Forelimb muscle (tissue), 1 donor: ENCODE measurements at regions not wholly inside any gene's neighbourhood (a gene's known extent, or its start where the extent isn't known, plus 50 kb on each side); places are given as distances from the start of the nearest gene placed in this dataset.
"Not testable (repeated sequence)": the region's sequence is repeated elsewhere in the genome, so short reads cannot be mapped to it uniquely, and the experiment has no call there.

ENCODE experiments used
- DNase-seq: peaks from one replicate; pipeline ENCODE4 v3.0.0-alpha.2; 2013; ENCODE audit warnings: low read depth

DNA sequence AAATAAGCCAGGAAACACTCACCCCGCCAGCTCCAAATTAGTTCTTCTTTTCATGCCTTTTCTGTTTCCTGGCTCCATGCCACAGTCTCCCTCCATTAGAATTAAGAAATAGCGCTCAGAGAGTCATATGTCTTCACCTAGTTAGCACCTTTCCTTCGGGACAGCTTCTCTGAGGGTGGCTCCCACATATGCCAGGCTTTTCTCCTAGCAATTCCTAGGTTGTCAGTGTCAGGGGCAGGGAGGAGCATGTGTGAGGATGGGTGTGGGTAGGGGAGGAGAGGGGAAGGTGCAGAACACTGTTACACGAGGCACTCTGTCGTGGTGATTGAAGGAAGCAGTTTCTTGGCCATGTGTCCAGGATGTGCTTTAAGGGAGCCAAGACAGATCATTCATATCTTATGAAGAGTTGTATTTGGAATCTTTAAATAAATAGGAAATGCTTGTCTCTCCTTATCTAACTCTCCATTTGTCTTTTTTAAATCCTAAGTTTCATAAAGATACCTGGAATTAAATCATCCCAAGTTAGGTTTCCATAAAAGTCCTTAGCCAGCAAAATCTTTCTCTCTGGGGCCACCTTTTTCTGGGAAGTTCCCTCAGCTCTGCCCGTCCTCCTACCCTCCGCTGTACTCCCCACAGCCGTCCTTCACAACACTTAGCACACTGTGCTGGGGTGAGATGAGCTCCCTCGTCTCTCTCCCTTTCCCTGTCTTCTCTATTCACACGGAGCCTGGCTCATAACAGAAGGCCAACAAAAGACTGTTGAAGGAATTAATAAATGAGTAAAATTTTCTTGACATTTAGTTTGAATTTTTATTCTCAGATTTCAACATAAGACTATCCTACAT, 361.0 kb downstream of the CD83 start:
- peak; percentile 20 for DNase-seq

DNA sequence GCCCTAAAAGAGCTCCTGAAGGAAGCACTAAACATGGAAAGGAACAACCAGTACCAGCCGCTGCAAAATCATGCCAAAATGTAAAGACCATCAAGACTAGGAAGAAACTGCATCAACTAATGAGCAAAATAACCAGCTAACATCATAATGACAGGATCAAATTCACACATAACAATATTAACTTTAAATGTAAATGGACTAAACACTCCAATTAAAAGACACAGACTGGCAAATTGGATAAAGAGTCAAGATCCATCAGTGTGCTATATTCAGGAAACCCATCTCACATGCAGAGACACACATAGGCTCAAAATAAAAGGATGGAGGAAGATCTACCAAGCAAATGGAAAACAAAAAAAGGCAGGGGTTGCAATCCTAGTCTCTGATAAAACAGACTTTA, 364.4 kb downstream of the CD83 start:
- DNase-seq: not testable (repeated sequence)

DNA sequence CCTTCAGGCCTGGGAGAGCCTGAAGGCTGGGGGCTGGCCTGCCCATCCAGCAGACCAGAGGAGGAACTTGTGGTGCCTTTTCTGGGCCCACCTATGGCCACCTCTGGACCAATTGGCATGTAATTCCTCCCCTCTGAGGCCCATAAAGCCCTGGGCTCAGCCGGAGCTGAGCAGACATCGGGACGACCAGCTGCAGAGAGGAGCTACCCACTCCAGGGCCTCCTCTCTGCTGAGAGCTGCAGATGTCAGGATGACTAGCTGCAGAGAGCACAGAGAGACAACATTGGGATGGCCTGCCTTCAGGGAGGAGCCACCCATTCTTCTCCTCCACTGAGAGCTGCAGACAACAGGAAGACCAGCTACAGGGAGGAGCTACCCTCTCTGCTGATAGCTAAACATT, 370.1 kb downstream of the CD83 start:
- no peak for DNase-seq

DNA sequence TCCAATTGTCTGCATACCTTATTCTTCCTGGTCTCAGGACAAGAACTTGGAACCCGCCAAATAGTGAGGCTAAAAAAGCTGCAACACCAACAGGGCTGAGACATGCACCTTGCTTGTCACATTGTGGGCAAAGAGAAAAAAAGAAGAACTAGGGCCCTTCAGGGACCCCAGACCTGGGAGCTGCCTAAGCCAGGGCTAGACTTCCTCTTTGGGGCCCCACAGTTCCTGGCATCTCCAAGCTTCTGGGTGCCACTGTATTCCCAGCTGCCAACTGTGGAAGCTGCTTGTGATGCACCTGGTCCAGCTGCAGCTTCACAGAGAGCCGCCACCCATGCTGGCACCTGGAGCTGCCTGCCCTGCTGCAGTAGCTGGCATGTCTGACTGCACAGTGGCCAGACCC, 370.6 kb downstream of the CD83 start:
- DNase-seq: no peak

DNA sequence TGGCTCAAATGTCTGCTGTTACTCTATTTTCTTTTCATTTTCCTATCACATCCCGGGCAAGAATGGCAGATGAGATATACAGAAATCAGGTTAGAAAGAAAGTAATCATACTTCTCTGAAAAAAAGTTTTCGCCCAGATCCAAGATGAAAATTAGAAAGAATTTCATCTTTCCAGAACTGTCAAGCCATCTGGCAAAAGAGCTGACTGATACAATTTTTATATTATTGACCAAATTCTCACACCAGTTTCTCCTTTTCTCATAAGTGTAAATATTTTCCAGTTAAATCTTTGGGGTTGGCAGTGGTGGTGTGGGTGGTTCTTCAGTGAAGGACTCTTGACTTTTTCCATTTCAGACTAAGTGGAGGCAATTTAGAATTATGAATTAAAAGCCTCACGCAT, 371.9 kb downstream of the CD83 start:
- DNase-seq: no peak

DNA sequence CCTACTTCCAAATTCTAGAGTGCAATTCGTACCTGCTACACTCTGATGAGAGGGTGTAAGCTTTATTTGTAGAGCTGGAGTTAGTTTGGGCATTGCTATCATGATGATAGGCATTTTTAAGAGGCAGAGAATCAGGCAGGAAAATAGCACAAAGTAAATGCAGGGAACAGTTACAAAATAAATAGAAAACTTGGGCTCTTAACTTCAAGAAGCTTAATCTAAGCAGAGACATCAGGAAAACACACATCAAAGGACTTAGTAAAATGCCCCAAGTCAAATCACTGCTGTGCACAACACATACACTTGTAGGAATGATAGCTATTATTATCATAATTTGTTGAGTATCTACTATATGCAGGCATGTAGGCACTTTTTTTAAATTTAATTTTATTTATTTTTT, 381.2 kb downstream of the CD83 start:
- no peak for DNase-seq

DNA sequence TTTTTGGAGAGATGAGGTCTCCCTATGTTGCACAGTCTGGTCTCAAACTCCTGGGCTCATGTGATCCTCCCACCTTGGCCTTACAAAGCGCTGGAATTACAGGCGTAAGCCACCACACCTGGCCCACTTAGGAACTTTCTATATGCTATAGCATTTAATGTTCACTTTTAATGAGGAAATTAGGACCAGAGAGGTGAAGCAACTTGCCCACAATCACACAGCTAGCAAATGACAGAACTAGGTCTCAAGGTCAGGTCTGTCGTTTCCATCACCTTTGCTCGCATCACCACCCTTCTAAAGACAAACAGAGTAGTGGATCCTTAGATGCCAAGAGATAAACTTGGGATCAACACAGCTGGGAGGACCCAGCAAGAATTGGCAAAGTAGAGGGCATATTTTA, 381.7 kb downstream of the CD83 start:
- DNase-seq: no peak

DNA sequence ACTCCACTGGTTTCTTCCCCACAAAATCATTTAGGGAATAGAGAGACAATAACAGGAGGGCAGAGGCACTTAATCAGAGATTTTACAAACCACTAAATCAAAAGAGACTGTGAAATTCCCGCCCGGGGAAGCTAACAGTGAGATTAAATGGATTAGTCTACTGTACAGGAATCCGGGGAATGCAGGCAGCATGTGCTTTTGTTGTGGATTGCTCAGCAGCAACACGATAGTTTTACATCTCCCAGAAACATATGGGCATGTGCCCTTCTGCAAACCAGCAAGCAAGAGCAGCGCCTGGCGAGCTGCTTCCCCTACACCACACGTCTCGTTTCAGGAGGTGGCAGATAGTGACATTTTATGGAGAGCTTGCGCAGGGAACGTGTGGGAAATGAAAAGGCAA, 382.3 kb downstream of the CD83 start:
- no peak for DNase-seq

DNA sequence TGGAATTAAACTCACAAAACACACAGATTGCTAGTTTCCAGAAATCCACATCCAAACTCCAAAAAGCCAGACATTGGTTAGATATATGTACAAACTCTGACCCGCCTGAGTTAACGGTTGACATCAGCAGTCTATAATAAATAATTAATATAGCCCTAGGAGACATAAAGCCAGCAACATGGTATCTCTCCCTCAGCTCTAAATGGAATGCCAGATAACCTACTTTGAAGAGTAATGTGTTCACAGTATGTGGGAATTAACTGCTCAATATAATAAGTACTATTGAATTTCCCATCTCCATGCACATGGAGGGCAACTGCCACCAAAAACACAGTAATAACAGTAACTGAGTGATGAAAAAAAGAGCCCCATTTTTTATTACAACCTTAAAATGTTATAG, 383.2 kb downstream of the CD83 start:
- DNase-seq: no peak

DNA sequence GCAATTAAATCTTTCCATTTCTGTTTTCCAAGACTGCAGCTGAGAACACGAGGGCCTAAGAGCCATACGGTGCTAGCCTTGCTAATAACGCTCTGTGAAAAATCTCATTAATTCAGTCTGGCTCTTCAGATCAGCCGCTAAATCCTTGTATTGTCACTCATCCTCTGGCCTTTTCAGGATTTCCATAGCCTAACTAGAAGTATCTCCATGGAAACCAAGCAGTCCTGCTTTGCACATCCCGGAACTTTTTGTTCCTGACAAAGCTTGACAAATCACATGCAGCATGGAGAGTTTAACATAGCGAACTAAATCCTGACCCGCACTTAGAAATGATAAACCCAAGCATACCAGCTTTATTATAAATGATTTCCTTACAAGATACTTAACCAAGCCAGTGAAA, 383.7 kb downstream of the CD83 start:
- no peak for DNase-seq

DNA sequence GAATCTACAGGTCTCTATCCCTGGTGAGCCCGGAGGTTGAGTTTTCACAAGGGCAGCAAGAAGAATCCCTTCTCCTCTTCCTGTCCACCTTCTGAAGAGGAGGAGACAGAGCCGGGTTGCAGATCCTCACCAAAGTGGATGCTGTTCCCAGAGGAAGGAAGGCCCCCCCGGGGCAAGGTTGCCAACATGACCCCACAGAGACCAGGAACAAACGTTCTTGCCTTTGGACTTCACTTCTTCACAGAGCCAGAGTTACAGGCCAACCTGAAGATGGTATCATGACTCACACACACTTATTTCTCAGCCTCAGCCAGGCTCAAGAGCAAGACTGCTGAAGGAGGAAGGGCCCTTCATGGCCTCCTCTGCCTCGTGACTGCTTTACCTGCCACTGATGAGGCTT, 384.3 kb downstream of the CD83 start:
- DNase-seq: no peak

DNA sequence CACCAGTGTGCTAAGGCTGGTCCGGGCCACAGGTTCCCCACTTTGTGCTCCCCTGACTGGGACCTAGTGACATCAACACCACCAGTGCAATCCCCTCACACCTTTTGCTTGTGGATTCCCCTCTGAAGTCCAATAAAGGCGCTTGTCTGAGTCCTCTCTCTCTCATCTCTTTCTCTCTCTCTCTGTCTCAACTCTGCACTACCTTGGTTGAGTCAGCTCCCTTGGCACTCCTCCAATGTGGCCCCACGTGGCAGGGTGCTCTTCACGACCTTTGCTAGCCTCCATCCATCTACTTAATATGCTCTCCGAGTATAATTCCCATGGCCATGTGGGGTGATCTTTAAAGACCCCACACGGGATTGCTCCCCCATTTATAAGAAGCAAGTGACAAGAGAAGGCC, 385.0 kb downstream of the CD83 start:
- no peak for DNase-seq

DNA sequence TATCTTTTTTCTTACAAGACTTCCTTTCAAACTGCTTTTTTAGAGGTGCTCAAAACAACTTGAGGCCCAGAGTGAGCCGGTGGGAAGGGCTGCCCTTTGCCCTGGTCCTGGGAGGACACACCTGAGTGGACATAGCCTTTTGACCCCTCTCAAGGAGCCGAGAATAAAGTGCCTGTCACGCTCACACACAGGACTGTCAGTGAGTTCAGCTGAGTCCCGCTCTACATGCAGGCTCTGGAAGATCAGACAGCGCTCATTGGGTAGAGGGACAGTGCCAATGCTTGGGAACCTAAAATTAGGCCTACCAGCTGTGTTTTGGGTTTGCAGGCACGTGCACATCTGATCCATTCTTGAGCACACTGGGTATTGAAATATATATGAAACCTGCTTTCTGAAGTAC, 387.8 kb downstream of the CD83 start:
- no peak for DNase-seq

DNA sequence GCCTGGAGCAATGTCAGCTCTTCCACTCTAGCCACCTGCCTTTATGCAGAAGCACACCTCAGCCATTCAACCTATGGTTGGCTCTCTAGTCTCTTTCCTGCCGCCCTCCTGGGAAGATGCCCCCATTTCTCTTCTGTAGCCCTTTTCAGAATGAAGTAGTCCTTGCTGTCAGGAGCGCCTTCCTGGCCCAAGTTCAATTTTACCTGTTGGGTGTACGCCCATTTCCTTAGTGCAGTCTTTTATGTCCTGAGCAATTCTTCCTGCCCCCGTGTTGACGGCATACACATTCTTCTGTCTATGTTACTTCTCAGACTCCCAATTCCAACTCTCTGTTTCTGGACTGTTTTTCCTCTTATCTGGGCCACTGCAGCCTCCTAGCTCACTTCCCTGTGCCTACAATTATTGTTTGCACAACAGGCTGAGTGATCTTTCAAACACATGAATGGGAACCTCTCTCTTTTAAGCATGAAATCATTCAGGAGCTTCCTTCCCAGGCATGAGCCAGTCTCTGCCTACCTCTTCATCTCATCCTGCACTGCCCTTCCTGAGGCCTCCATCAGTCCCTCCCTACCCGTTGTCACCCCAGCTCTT, 389.2 kb downstream of the CD83 start:
- DNase-seq: no peak

DNA sequence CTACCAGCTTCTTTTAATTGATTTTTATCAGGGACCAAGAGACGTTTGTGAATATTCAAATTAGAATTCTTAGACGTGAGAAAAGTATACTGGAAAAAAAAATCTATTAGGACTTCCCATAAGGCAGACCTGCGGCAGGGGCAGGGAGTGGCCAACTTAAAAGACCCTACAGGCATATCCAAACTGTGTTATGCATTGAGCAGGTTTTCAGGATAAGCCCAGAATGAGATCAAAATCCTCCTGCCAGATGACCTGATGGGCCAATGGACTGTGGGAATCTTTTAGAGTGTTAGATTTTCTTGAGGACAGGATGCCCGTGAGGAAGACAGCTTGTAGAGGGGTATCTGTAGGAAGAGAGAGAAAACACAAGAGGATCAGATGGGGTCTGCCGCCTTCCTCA, 391.5 kb downstream of the CD83 start:
- DNase-seq: no peak

DNA sequence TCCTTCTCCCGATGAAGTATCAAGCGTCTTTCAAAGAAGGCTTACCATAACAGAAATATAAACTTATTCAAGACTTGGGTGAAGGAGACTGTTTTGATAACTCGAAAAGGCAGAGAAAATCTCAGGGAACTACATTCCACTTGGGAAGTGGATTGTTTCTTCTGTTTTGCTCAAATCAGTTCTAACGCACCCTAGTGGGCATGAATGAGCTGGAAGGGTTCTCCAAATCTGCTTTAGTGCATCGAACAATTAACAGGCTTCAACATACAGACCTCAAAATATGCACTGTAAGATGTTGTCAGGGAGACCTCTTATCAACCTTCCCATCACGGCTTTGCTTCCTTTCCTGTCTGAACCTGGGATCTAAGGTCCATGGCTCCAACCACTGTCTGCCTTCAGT, 392.5 kb downstream of the CD83 start:
- DNase-seq: no peak

DNA sequence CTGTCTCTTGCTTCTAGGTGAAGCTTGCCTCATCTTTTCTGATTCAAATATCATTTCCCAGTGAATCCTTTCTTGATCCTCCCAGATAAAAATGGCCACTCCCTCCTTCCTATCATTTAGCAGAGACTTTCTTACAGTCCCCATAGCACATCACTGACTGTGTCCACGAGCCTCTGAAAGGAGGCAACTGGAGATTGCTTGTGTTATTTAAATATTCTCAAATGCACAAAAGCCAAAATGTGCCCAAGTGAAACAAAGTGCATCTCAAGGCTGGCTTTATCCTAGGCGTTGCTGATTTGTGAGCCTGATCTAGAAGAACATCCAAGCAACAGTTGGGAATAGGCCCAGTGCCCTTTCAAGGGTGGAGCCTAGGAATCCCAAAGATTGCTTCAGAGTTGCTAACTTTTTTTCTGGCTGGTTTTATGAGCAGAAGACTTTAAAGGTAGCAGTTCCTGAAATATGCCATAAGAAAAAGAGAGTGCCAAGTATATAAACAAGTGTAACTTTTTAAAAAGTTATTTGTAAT, 393.6 kb downstream of the CD83 start:
- no peak for DNase-seq

DNA sequence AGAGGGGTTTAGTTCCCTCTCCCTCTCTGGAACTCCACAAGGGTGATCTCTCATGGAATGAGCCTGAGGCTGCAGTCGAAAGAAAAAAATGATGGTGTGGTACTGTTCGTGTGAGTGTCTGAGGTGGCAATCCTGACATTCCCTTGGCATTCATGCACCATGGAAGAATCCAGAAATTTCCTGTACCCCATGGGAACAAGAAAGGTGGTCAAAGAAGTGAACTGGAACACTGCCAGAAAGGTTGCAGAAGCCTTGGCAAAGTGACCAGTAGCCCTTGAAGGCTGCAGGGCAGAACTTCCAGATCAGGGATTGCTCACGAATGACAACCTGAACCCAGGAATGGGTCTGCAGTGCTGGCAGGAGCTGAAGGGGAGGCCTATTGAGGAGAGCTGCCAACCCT, 394.7 kb downstream of the CD83 start:
- no peak for DNase-seq

DNA sequence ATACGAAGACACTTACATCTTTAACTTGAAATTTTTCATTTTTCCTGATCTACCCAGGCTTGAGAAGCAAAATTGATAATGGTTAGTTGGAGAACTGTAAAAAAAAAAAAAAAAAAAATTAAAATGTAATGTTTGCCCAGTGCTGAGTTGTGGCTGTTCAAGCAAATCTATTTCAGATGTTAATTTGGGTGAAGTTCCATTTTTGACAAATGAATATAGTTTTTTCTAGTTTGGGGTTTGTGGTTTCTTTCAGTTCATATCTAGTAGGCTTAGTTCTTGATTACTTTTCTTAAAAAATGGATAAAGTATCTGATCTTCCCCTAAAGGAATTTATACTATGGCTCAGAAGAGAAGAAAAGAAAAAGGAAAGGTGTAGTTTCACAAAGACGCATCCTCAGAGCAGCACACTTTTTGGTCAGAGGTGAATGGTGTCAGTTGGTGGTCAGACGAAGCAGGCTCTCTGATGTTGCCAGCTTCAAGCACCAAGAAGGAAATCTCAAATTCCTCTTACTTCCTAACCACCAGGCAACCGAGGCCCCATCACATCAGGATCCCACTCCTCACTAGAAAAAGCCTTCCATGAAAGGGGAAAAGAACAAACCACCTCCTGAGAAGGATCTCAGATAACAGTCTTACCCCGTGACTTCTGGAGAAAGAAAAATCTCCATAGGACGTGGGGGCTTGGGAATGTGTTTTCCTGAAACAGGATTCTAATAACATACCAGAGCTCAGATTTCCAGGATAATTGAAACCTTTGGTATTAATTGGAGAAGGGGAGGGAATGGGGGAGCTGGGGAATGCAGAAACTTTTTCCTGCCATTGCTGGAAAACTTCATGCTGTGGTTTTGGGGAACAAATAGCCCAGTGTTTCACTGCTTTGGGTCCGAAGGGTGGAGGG, 396.2 kb downstream of the CD83 start:
- DNase-seq: no peak

DNA sequence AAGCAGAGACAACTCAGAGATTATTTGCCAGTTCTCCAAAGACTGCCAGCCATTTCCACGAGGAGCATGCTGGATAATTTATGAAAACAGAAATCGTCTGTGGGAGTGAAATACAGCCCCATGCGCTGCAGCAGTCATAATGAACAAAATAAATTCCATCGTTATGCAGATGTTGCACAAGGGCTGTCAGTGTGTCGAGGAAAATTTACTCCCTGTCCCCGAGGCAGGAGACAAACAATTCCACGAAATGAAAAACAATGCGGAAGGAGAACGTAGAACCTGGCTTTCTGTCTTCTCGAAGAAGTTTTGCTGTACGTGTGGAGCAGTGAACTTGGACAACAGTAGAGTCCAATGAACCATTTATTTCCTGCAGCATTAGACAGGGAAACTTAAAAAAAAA, 399.4 kb downstream of the CD83 start:
- DNase-seq: peak; percentile 17

DNA sequence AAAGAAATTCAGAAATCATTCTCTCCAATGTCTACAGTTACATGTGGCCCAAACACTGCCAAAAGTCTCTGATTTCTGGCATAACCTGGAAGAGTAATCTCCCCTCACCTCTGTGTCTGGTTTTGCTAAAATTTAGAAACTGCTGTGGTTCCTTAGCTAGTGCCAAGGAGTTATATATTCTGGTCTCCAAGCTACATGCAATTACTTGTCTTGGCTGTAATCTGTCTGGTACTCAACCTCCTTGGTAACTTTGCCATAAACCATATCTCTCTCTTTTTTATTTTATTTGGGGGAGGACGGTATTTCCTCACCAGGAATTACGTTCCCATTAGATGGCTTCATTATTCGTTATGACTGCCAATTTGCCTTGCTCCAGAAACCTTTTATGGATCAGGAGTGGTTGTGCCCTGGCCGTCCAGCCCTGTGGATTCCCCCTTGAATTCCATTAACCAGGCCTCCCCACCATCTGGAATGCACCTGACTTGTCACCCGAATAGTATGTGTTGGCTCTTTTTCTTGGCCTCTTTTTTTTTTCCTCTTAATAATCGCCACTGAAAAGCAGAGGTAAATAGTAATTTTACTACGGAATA, 400.0 kb downstream of the CD83 start:
- no peak for DNase-seq
